Peyer's patch (tissue), 4 donors: ENCODE measurements at regions not wholly inside any gene's neighbourhood (a gene's known extent, or its start where the extent isn't known, plus 50 kb on each side); places are given as distances from the start of the nearest gene placed in this dataset.

Source experiments
- CTCF ChIP-seq, 6 experiments: fragments of 450-650 bp in 4 of 6; fragments of 200-600 bp in 2 of 6; sonication (generic) in 1 of 6; IDR thresholded peaks; one replicate each; pipeline ENCODE4 v1.5.1; 2017 to 2019; ENCODE audit warnings: antibody characterized with exemption in 6 of 6, mild to moderate bottlenecking in 3 of 6, moderate library complexity in 1 of 6
- POLR2A ChIP-seq, 2 donors: fragments of 450-650 bp; IDR thresholded peaks; one replicate each; pipeline ENCODE4 v1.5.1; 2017; ENCODE audit warnings: antibody characterized with exemption in 2 of 2, mild to moderate bottlenecking in 2 of 2, moderate library complexity in 2 of 2

- no peak for TF ChIP-seq CTCF (IDR thresholded peaks at IDR 0.05)
- no peak for TF ChIP-seq POLR2A (IDR thresholded peaks at IDR 0.05)
Observed at GRCh38 chr2:3104261-3104660, 273.4 kb downstream of the EIPR1 start.
